Transverse colon (tissue), 4 donors: ENCODE measurements at regions not wholly inside any gene's neighbourhood (a gene's known extent, or its start where the extent isn't known, plus 50 kb on each side); places are given as distances from the start of the nearest gene placed in this dataset.

Experiments used
- DNase-seq: peaks from one replicate; pipeline ENCODE4 v3.0.0-alpha.2; 2019
- H3K27ac ChIP-seq, 4 donors: fragments of 200-600 bp; sonication (generic); 2 replicates each; pipeline ENCODE4 v1.5.1; 2016 to 2018; ENCODE audit warnings: inconsistent platforms in 4 of 4
- H3K27me3 ChIP-seq: fragments of 200-600 bp; sonication (generic); 2 replicates; pipeline ENCODE4 v1.5.1; 2017; ENCODE audit warnings: inconsistent platforms
- H3K36me3 ChIP-seq, 4 donors: fragments of 200-600 bp; sonication (generic); 2 replicates each; pipeline ENCODE4 v1.5.1; 2017 to 2019; ENCODE audit warnings: inconsistent platforms in 4 of 4
- H3K4me1 ChIP-seq, 4 donors: fragments of 200-600 bp; sonication (generic); 2 replicates each; pipeline ENCODE4 v1.5.1; 2017 to 2020; ENCODE audit warnings: inconsistent platforms in 4 of 4
- H3K4me3 ChIP-seq, 4 donors: fragments of 200-600 bp; sonication (generic); 1 replicate in 1 of 4; 2 replicates in 3 of 4; pipeline versions ENCODE4 v1.5.1 to v1.6.1; 2017 to 2019; ENCODE audit warnings: inconsistent platforms in 4 of 4
- H3K9me3 ChIP-seq, 2 donors: fragments of 200-600 bp; sonication (generic); 2 replicates each; pipeline ENCODE4 v1.5.1; 2017 to 2019; ENCODE audit warnings: inconsistent platforms in 2 of 2
- CTCF ChIP-seq, 5 experiments: fragments of 200-600 bp in 3 of 5; fragments of 450-650 bp in 2 of 5; sonication (generic) in 3 of 5; IDR thresholded peaks; 1 replicate in 2 of 5; 2 replicates in 3 of 5; pipeline ENCODE4 v1.5.1; 2016 to 2017; ENCODE audit warnings: antibody characterized with exemption in 5 of 5, inconsistent platforms in 3 of 5, mild to moderate bottlenecking in 2 of 5, moderate library complexity in 1 of 5
- EP300 ChIP-seq: sonication (generic); formaldehyde crosslinking; IDR thresholded peaks from one replicate; pipeline ENCODE4 v1.6.1; 2017; ENCODE audit warnings: antibody characterized with exemption, low read depth
- POLR2A ChIP-seq: fragments of 450-650 bp; IDR thresholded peaks from one replicate; pipeline ENCODE4 v1.6.1; 2016; ENCODE audit warnings: antibody characterized with exemption, mild to moderate bottlenecking, moderate library complexity
- POLR2AphosphoS5 ChIP-seq, 3 donors: sonication (generic); formaldehyde crosslinking; IDR thresholded peaks; one replicate each; pipeline ENCODE4 v1.6.1; 2016; ENCODE audit warnings: antibody characterized with exemption in 3 of 3
- WGBS, 2 donors: methylation state at CpG; one replicate each; pipeline ENCODE4 v1.1.5; 2018; ENCODE audit warnings: low coverage in 1 of 2; 5-methylcytosine and 5-hydroxymethylcytosine counted together
- in situ Hi-C, 4 donors: fragments of 200-750 bp; cut with MboI; loops; one replicate each; pipeline versions ENCODE4 v1.15.0 to v1.15.1; 2017; ENCODE audit warnings: low sequenced_read_pairs in 3 of 4, low pct_ligation_motif_present in 1 of 4, low pct_unique_long_range_greater_than_20kb in 1 of 4
- intact Hi-C: fragments of 100-400 bp; cut with DNase I; formaldehyde crosslinking; loops from one replicate; pipeline ENCODE4 v1.15.1; 2023; ENCODE audit warnings: low total_unique reads

GRCh38 chr2:76467326-76467725 is 756.6 kb upstream of the GCFC2 start:
- in situ Hi-C loops = no loop called here
- no peak overlapping the region for H3K4me3 ChIP-seq
- H3K27ac ChIP-seq = no peak overlapping the region
- no peaks in the 10 kb centered on the region for H3K27me3 ChIP-seq
- intact Hi-C loops = no loop called here
- WGBS, 2 donors = 91 to 92% methylated on average over 2 of the region's 2 CpGs
- H3K9me3 ChIP-seq = no peaks in the 10 kb centered on the region
- H3K36me3 ChIP-seq = no peaks in the 10 kb centered on the region
- no peak for DNase-seq
- no peaks in the 10 kb centered on the region for H3K4me1 ChIP-seq
- TF ChIP-seq EP300 (no peak), CTCF (IDR thresholded peaks at IDR 0.05) (no peak), POLR2A (no peak), POLR2AphosphoS5 (IDR thresholded peaks at IDR 0.05) (no peak)

GRCh38 chr2:76464310-76464709 is 753.6 kb upstream of the GCFC2 start:
- DNase-seq = no peak
- Histone ChIP-seq H3K4me1 (no peaks in the 10 kb centered on the region), H3K9me3 (no peaks in the 10 kb centered on the region), H3K27me3 (no peaks in the 10 kb centered on the region), H3K36me3 (no peaks in the 10 kb centered on the region), H3K27ac (no peak overlapping the region), H3K4me3 (no peak overlapping the region)
- intact Hi-C loops = no loop called here
- whole genome bisulfite sequencing, 2 donors = 65 to 79% methylated on average over 2 of the region's 2 CpGs
- TF ChIP-seq EP300 (no peak), CTCF (IDR thresholded peaks at IDR 0.05) (no peak), POLR2A (no peak), POLR2AphosphoS5 (IDR thresholded peaks at IDR 0.05) (no peak)
- in situ Hi-C loops = no loop called here

GRCh38 chr2:76461431-76461830 is 750.7 kb upstream of the GCFC2 start:
- no peaks in the 10 kb centered on the region for H3K36me3 ChIP-seq
- H3K4me1 ChIP-seq = no peaks in the 10 kb centered on the region
- TF ChIP-seq POLR2A (no peak), EP300 (no peak), POLR2AphosphoS5 (IDR thresholded peaks at IDR 0.05) (no peak), CTCF (IDR thresholded peaks at IDR 0.05) (no peak)
- H3K9me3 ChIP-seq = no peaks in the 10 kb centered on the region
- no peak for DNase-seq
- WGBS, 2 donors = 58 to 73% methylated on average over 4 of the region's 4 CpGs
- in situ Hi-C loops = no loop called here
- H3K27ac ChIP-seq = no peak overlapping the region
- intact Hi-C loops = no loop called here
- H3K4me3 ChIP-seq = no peak overlapping the region
- no peaks in the 10 kb centered on the region for H3K27me3 ChIP-seq

- Histone ChIP-seq H3K4me3 (no peak overlapping the region), H3K4me1 (no peaks in the 10 kb centered on the region), H3K27ac (no peak overlapping the region), H3K36me3 (no peaks in the 10 kb centered on the region), H3K27me3 (no peaks in the 10 kb centered on the region), H3K9me3 (no peaks in the 10 kb centered on the region)
- TF ChIP-seq CTCF (IDR thresholded peaks at IDR 0.05) (no peak), POLR2AphosphoS5 (IDR thresholded peaks at IDR 0.05) (no peak), POLR2A (no peak), EP300 (no peak)
- in situ Hi-C loops (no loop called here), intact Hi-C loops (no loop called here)
- WGBS, 2 donors = 63 to 85% methylated on average over 2 of the region's 2 CpGs
- DNase-seq = no peak
Measured at GRCh38 chr2:76455910-76456309, 745.2 kb upstream of the GCFC2 start.
